NCI-H146 treated with DMSO at 0.1 percent for 48 hours (cell line): ENCODE measurements at regions not wholly inside any gene's neighbourhood (a gene's known extent, or its start where the extent isn't known, plus 50 kb on each side); places are given as distances from the start of the nearest gene placed in this dataset.
"Not testable (repeated sequence)": the region's sequence is repeated elsewhere in the genome, so short reads cannot be mapped to it uniquely, and the experiment has no call there.

Experiments used
- DNase-seq: peaks from one replicate; lab custom pipeline; 2025; ENCODE audit not compliant: unreplicated experiment; lab: John Stamatoyannopoulos, UW

DNA sequence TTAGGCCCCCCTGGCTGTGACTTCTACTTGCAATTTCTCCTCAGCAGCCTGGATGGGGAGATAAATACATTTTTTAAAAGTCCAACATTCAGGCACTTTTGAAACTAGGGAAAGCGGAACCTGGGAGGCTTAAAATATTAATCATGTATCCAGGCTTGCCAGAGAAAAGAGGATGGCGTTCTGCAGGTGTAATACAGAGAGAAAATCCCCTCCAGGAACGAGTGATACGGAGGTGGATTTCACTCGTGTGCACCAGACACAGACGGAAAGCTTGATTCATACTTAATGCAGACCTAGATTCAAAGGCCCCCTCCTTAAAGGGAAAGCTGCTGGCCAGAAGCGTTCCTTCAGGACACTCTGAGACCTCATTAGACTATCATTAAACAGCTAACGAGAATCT lies 354.0 kb upstream of the BOD1L1 start:
- no peak for DNase-seq

DNA sequence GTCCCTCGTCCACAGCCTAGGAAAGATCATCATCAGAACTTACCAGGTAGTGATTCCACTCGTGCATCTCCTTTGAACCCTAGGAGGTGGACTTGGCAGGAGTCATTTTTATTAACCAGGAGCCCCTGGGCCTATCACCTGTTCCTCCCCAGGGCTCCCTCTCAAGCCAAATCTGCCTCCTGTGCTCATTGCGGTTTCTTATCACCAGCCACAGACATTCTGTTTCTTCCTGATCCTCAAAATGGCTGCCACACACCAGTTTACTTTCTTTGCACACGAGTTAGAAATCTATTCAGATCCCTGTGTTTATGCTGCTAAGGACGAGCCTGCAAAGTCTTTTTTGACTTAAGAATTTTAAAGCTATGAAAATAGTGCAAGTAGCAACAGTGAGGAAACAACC lies 354.5 kb upstream of the BOD1L1 start:
- DNase-seq = no peak

- DNase-seq = no peak
These were observed 355.8 kb upstream of the BOD1L1 start for GRCh38 chr4:13983189-13983790.

DNA sequence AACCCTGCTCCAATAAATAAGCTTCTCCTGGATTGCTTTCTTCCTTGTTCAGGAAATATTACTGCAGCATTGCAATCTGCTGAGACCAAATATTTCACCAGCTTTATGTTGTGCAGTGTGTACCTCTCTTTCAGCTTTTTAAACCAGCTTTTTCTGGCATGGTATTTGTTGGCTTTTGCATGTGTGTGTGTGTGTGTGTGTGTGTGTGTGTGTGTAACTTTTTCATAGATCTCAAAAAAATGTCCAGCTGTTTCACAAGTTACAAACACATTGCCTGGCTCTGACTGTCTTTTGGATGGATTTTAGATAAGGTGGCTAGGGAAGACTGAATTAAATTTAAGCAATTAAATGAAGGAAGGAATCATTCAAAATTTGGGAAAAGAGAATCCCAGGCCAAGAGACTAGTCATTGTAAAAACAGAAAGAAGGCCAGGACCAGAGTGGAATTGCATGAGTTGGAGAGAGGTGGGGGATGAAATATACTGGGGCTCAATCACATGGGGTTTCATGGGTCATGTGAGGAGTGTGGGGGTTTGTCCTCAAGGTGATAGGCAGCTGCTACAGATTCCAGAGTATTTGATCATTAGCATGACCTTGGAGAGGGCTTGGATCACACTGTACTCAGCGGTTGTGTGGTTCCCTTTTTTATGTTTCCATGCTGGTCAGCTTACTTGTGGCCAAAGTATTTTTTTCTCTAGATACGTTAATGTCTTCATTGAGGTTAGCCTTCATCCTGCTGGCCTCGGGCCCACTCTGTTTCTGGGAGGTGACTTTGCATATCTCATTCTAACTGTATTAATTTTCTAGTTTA lies 357.7 kb upstream of the BOD1L1 start:
- no peak for DNase-seq

GRCh38 chr4:13985837-13986236 lies 358.3 kb upstream of the BOD1L1 start:
- no peak for DNase-seq

DNA sequence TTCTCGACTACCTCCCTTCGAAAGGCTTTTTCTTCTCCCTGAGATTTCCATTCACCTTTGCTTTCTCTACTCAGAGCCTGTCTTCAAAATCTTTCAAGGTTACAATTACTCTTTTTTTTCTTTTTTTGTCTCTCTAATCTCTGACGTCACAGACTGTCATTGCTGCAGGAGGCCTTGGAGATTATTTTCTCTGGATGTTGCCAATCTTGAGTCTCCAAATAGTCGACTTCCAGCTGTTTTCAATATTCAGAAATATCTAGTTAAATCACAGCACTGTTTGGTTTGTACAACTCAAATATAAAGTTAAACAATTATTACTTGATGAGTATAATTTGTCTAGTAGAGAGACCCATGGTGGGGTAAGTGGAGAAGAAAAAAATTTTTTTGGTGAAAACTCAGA lies 359.0 kb upstream of the BOD1L1 start:
- DNase-seq = no peak

GRCh38 chr4:13988353-13989305 lies 361.1 kb upstream of the BOD1L1 start:
- DNase-seq = no peak

DNA sequence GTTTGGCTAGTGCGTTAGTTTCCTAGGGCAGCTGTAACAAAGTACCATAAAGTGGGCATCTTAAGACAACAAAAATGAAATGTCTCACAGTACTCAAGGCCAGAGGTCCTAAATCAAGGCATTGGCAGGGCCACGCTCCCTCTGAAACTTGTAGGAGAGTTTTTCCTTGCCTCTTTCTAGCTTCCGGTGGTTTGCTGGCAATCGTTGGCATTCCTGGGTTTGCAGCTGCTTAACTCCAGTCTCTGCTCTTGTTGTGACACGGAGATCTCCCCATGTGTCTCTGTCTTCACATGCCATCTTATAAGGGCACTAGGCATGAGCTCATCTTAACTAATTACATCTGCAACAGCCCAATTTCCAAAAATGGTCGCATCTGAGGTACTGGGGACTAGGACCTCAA lies 362.0 kb upstream of the BOD1L1 start:
- DNase-seq = no peak

GRCh38 chr4:13990596-13991589 lies 363.4 kb upstream of the BOD1L1 start:
- DNase-seq = no peak

DNA sequence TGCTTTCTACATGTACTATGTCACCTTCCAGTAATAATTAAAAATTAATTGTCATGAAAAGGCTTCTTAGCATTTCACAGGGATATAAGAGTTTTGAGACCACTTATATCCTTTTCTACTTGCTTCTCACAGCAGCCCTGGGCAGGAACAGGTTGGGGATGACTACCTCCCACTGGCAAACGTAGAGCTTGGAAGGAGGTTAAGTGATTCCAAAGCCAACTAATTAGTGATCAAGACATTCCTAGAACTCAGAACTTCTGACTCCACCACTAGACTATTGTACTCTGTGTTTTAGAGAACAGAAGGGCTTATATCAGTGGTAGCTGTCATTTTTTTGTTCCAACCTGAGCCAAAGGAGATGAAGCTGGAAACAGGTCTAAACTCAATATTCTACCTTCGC lies 364.5 kb upstream of the BOD1L1 start:
- no peak for DNase-seq

GRCh38 chr4:13992975-13993520 lies 365.5 kb upstream of the BOD1L1 start:
- no peak for DNase-seq

DNA sequence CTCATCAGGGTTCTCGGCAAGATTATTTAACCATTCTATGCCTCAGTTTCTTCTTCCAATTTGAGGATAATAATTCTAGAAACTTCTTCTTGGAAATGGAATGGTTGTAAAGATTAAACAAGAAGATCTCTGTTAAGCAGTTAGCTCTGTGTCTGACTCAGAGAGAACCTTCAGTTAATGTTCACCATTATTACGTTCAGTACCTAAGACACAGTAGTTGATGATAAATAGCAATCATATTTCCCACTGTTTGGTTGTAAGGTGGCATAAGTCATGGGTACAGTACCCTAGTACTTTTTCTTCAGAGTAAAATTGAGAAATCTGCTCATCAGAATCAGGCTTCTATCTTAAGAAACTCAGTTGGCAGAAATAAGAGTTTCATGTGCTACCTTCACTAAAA lies 366.5 kb upstream of the BOD1L1 start:
- no peak for DNase-seq

DNA sequence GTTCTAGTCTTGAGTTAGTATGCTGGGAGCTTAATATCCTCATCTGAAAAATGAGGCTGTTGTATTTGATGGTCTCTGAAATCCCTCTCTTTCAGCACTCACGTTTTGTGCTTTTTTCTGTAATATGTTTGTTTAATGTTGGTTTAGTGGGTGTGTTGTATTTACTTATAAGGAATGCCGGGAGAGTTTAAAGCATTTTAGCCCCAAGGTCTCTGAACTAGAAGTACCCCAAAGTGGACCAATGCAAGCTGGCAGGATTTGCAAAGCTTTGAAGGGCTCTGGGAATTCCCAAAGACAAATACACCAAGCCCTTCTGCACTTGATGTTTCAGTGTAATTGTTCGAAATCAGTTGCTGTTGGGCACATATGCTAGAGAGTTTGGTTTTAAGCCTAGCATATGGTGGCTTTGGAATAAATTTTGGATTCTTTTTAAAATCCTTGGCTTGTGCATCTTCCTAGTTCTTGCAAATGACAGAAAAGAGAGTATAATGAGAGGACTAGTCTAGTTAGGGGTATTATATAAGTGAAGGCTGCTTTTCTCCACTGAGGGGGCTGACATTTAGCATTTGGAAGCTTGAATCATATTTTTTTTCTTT lies 371.4 kb upstream of the BOD1L1 start:
- no peak for DNase-seq

GRCh38 chr4:14000091-14000814 lies 372.7 kb upstream of the BOD1L1 start:
- DNase-seq = no peak

DNA sequence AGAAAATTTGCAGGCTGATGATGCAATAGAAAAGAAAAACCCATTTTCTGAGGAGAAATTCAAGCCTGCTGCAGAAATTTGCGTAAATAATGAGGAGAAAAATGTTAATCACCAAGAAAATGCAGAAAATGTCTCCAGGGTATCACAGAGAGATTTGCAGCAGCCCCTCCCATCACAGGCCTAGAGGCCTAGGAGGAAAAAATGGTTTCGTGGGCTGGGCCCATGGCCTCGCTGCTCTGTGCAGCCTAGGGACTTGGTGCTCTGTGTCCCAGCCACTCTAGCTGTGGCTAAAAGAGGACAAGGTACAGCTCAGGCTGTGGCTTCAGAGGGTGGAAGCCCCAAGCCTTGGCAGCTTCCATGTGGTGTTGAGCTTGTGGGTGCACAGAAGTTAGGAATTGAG lies 374.8 kb upstream of the BOD1L1 start:
- not testable (repeated sequence) for DNase-seq

DNA sequence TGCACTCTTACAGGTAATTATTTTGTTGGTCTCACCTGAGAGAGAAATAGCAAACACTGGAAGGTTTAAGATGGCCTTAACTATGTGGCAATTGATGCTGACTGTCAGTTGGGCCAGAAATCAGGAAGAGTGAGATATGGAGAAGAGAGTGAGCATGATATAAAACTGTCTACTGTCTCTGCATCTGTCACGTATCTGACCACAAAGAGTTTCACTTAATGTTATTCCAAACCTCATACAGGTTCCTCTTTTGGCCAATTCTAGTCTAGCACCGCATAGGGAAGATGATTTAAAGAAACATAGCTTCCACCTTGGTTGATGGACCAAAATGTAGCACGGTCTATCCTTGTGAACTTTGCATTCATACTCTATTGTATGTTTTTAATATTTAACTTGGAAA lies 381.0 kb upstream of the BOD1L1 start:
- no peak for DNase-seq

- no peak for DNase-seq
These were observed 390.8 kb upstream of the BOD1L1 start for GRCh38 chr4:14018191-14018853.

- DNase-seq = no peak
These were observed 394.9 kb upstream of the BOD1L1 start for GRCh38 chr4:14022456-14022855.

GRCh38 chr4:14023036-14023435 lies 395.5 kb upstream of the BOD1L1 start:
- no peak for DNase-seq
